Upper lobe of left lung (tissue), 4 donors: ENCODE measurements at regions not wholly inside any gene's neighbourhood (a gene's known extent, or its start where the extent isn't known, plus 50 kb on each side); places are given as distances from the start of the nearest gene placed in this dataset.

Experiments
- CTCF ChIP-seq, 6 experiments: fragments of 450-650 bp in 4 of 6; fragments of 200-600 bp in 2 of 6; sonication (generic) in 2 of 6; IDR thresholded peaks; one replicate each; pipeline ENCODE4 v1.5.1; 2016 to 2019; ENCODE audit warnings: antibody characterized with exemption in 6 of 6
- EP300 ChIP-seq, 4 donors: sonication (generic); formaldehyde crosslinking; IDR thresholded peaks; one replicate each; pipeline ENCODE4 v1.5.1; 2017; ENCODE audit warnings: antibody characterized with exemption in 4 of 4, control low read depth in 2 of 4
- POLR2A ChIP-seq, 4 donors: fragments of 450-650 bp; IDR thresholded peaks; one replicate each; pipeline ENCODE4 v1.5.1; 2016 to 2017; ENCODE audit warnings: antibody characterized with exemption in 4 of 4, mild to moderate bottlenecking in 2 of 4
- POLR2AphosphoS5 ChIP-seq, 2 donors: sonication (generic); formaldehyde crosslinking; IDR thresholded peaks; one replicate each; pipeline ENCODE4 v1.5.1; 2017; ENCODE audit warnings: antibody characterized with exemption in 2 of 2

- TF ChIP-seq CTCF (IDR thresholded peaks at IDR 0.05) (no peak), EP300 (IDR thresholded peaks at IDR 0.05) (no peak), POLR2AphosphoS5 (IDR thresholded peaks at IDR 0.05) (no peak), POLR2A (IDR thresholded peaks at IDR 0.05) (no peak)
Observed at GRCh38 chrX:150163956-150164726, 199.0 kb upstream of the MAMLD1 start.
